Kidney (tissue), 13 donors: ENCODE measurements at regions not wholly inside any gene's neighbourhood (a gene's known extent, or its start where the extent isn't known, plus 50 kb on each side); places are given as distances from the start of the nearest gene placed in this dataset.

Experiments used
- DNase-seq, 5 donors: peaks; one replicate each; pipeline ENCODE4 v3.0.0-alpha.2; 2013 to 2020
- FAIRE-seq: peaks from 2 replicates; lab custom pipeline; 2012; peaks lifted over from hg19 to GRCh38; lab: Jason Lieb, UNC
- H3K27ac ChIP-seq, 2 donors: one replicate each; pipeline ENCODE4 v1.7.0; 2013; ENCODE audit warnings: low read depth in 2 of 2, low read length in 2 of 2, inconsistent platforms in 1 of 2
- H3K27me3 ChIP-seq: one replicate; pipeline ENCODE4 v1.7.1; 2013; ENCODE audit warnings: low read length, inconsistent platforms; ENCODE audit not compliant: control insufficient read depth, insufficient read depth
- H3K36me3 ChIP-seq, 3 donors: one replicate each; pipeline versions ENCODE4 v1.7.0 to v1.7.1; 2013; ENCODE audit warnings: low read length in 3 of 3, control low read depth in 1 of 3, inconsistent platforms in 1 of 3; ENCODE audit not compliant: insufficient read depth in 3 of 3, control insufficient read depth in 2 of 3
- H3K4me1 ChIP-seq, 3 donors: one replicate each; pipeline versions ENCODE4 v1.7.0 to v1.7.1; 2013; ENCODE audit warnings: low read length in 3 of 3, inconsistent platforms in 1 of 3, low read depth in 1 of 3; ENCODE audit not compliant: control insufficient read depth in 2 of 3, insufficient read depth in 2 of 3
- H3K4me3 ChIP-seq, 3 donors: one replicate each; pipeline versions ENCODE4 v1.7.0 to v1.8.1; 2013; ENCODE audit warnings: low read length in 3 of 3, control low read depth in 1 of 3, inconsistent platforms in 1 of 3
- H3K9ac ChIP-seq, 3 donors: one replicate each; pipeline versions ENCODE4 v1.7.0 to v1.7.1; 2013; ENCODE audit warnings: low read length in 3 of 3, control low read depth in 1 of 3, inconsistent platforms in 1 of 3
- H3K9me3 ChIP-seq, 3 donors: one replicate each; pipeline versions ENCODE4 v1.7.0 to v1.7.1; 2013; ENCODE audit warnings: low read length in 3 of 3, control low read depth in 1 of 3, inconsistent platforms in 1 of 3; ENCODE audit not compliant: control insufficient read depth in 2 of 3, insufficient read depth in 1 of 3
- CTCF ChIP-seq: IDR thresholded peaks from 3 replicates; pipeline ENCODE4 v1.5.1; 2012; ENCODE audit warnings: mild to moderate bottlenecking, moderate library complexity, borderline replicate concordance; ENCODE audit not compliant: insufficient read depth; ENCODE audit errors: extremely low read depth
- intact Hi-C: fragments of 100-400 bp; cut with DNase I; formaldehyde crosslinking; loops from one replicate; pipeline ENCODE4 v1.11.1; 2022
- donor health status: control.
- donor health status: control.
- donor health status: control.
- donor health status: control.
- donor health status: control.
- donor health status: DM: yes; HTN: yes; CAD: no.
- donor health status: Normal renal cell carcinoma (clear cell type).

DNA sequence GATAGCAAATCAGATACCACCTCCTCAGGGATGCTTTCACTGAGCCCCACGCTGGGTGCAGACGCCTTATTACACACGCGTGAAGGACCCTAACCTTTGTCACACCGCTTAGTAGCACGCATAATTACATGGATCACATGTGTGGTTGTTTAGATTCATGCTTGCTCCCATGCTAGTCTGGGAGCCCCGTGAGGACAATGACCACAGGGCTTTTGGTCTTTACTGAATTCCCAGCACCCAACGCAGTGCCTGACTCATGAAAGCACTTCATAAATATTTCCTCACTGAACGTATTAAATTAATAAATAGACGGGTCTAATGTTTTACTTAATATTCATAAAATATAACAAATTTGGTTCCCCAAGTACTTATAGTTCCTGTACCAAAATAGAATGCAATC, 132.5 kb downstream of the ALDH8A1 start:
- intact Hi-C loops: no loop called here
- DNase-seq (no peak), FAIRE-seq (no peak)
- TF ChIP-seq CTCF: no peak
- no peaks in the 10 kb centered on the region for H3K36me3 ChIP-seq
- H3K4me1 ChIP-seq: peaks cover 0 to 22% (median 6%) of the 10 kb centered on the region in 3 donors
- H3K27me3 ChIP-seq: no peaks in the 10 kb centered on the region
- no peak overlapping the region for H3K27ac ChIP-seq
- no peaks in the 10 kb centered on the region for H3K9me3 ChIP-seq
- H3K4me3 ChIP-seq: no peak overlapping the region
- no peak overlapping the region for H3K9ac ChIP-seq

DNA sequence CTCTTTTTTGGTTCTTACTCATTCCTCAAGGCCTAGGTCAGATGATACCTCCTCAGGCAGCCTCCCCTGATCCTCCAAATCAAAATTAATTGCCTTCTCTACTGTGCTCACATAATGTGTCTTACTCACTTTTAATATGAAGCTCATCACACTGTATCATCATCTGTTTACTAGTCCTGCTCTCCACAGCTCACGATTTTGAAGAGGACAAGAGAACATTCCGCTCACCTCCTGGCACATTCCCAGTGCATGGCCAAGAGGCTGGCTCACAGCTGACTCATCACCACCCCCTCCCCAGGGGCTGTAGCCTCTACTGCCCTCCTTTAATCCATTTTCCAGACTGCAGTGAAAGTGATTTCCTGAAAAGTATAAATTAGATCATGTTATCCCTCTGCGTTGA, 133.1 kb downstream of the ALDH8A1 start:
- Histone ChIP-seq H3K27me3 (no peaks in the 10 kb centered on the region), H3K4me1 (peaks cover 0 to 15% (median 4%) of the 10 kb centered on the region in 3 donors), H3K9me3 (no peaks in the 10 kb centered on the region), H3K36me3 (no peaks in the 10 kb centered on the region), H3K4me3 (no peak overlapping the region), H3K27ac (no peak overlapping the region), H3K9ac (no peak overlapping the region)
- no peak for FAIRE-seq
- no peak for TF ChIP-seq CTCF
- no peak for DNase-seq
- intact Hi-C loops: no loop called here

DNA sequence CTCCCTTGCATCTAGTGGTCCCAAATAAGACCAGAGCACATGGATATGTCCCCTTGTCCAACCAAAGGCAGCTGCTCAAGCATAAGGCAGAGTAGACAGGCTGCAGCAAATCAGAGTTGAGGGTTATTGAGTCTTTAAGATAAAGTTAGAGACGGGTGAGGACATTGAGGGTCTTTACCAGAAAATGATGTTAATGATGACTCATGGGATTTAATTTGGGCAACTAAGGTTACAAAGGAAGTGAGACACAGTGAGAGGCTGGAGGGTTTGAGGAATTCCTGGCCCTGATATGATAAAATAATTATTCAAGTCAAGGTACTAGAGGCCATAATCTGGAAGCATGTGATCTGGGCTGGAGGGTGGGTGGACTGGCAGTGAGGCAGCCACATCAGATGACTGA, 133.6 kb downstream of the ALDH8A1 start:
- no peaks in the 10 kb centered on the region for H3K9me3 ChIP-seq
- intact Hi-C loops: no loop called here
- no peaks in the 10 kb centered on the region for H3K27me3 ChIP-seq
- H3K4me3 ChIP-seq: no peak overlapping the region
- H3K4me1 ChIP-seq: peaks cover 0 to 10% (median 2%) of the 10 kb centered on the region in 3 donors
- no peak for TF ChIP-seq CTCF
- no peak overlapping the region for H3K27ac ChIP-seq
- DNase-seq (no peak), FAIRE-seq (no peak)
- no peak overlapping the region for H3K9ac ChIP-seq
- no peaks in the 10 kb centered on the region for H3K36me3 ChIP-seq

GRCh38 chr6:134814076-134814695, 135.7 kb downstream of the ALDH8A1 start:
- intact Hi-C loops: no loop called here
- H3K9me3 ChIP-seq: no peaks in the 10 kb centered on the region
- no peak overlapping the region for H3K27ac ChIP-seq
- H3K4me1 ChIP-seq: peaks cover 0 to 7% (median 0%) of the 10 kb centered on the region in 3 donors
- FAIRE-seq: no peak
- H3K9ac ChIP-seq: no peak overlapping the region
- TF ChIP-seq CTCF: no peak
- H3K27me3 ChIP-seq: no peaks in the 10 kb centered on the region
- DNase-seq: no peak
- H3K4me3 ChIP-seq: no peak overlapping the region
- no peaks in the 10 kb centered on the region for H3K36me3 ChIP-seq
